Peyer's patch (tissue), 4 donors: ENCODE measurements at regions not wholly inside any gene's neighbourhood (a gene's known extent, or its start where the extent isn't known, plus 50 kb on each side); places are given as distances from the start of the nearest gene placed in this dataset.
"Not testable (repeated sequence)": the region's sequence is repeated elsewhere in the genome, so short reads cannot be mapped to it uniquely, and the experiment has no call there.

Experiments used
- CTCF ChIP-seq, 6 experiments: fragments of 450-650 bp in 4 of 6; fragments of 200-600 bp in 2 of 6; sonication (generic) in 1 of 6; IDR thresholded peaks; one replicate each; pipeline ENCODE4 v1.5.1; 2017 to 2019; ENCODE audit warnings: antibody characterized with exemption in 6 of 6, mild to moderate bottlenecking in 3 of 6, moderate library complexity in 1 of 6
- POLR2A ChIP-seq, 2 donors: fragments of 450-650 bp; IDR thresholded peaks; one replicate each; pipeline ENCODE4 v1.5.1; 2017; ENCODE audit warnings: antibody characterized with exemption in 2 of 2, mild to moderate bottlenecking in 2 of 2, moderate library complexity in 2 of 2

- peak in 4 of 6 experiments; percentile 14 to 48 (median 46) for TF ChIP-seq CTCF (IDR thresholded peaks at IDR 0.05)
- not testable (repeated sequence) for TF ChIP-seq POLR2A (IDR thresholded peaks at IDR 0.05)
These were observed 405.1 kb upstream of the FRG2C start for GRCh38 chr3:75258825-75259683.
